NCI-H748 (cell line): ENCODE measurements at regions not wholly inside any gene's neighbourhood (a gene's known extent, or its start where the extent isn't known, plus 50 kb on each side); places are given as distances from the start of the nearest gene placed in this dataset.

ENCODE experiments used
- DNase-seq: peaks from one replicate; lab custom pipeline; 2025; ENCODE audit not compliant: unreplicated experiment; lab: John Stamatoyannopoulos, UW

DNA sequence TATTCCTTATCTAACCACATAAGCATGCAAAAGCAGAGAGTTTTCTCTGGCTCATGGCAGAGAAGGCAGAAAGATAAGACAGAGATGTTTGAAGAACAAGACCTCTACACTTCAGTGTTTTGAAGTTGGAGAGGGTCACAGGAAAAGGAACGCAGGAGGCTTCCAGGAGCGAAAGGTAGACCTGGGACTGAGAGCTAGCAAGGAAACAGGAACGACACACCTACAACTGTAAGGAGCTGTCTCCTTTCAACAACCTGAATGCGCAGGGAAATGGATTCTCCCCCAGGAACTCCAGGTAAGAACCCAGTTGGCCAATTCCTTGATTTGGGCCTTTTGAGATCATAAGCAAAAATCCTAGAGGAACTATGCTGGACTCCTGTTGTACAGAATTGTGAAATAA, 746.6 kb upstream of the DDX18 start:
- DNase-seq, result no peak

DNA sequence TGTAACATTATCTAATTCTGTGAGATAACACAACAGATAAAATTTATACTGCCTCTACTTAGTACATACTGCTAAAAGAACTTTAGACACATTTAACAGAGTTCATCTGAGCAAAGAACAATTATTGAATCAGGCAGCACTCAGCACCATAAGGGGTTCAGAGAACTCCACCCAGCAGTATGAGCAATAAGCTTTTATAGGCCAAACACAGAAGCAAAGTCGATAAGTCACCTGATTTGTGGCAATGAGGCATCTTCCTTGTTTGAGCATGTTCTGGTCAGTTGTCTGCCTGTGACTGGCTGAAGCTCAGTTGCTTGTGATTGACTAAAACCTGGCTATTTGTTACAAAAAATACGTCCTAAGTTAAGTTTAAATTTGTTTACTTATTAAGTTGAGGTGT, 746.1 kb upstream of the DDX18 start:
- no peak for DNase-seq

DNA sequence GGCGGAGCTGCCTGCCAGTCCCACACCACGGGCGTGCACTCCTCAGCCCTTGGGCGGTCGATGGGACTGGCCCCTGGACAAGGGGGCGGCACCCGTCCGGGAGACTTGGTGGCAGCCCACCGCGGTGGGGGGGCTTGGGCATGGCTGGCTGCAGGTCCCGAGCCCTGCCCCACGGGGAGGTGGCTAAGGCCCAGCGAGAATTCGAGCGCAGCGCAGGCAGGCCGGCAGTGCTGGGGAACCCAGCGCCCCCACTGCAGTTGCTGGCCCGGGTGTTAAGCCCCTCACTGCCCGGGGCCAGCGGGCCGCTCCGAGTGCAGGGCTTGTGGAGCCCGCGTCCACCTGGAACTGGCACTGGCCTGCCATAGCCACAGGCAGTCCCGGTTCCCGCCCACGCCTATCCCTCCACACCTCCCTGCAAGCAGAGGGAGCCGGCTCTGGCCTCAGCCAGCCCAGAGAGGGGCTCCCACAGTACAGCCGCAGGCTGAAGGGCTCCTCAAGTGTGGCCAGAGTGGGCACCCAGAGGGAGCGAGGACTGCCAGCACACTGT, 742.9 kb upstream of the DDX18 start:
- DNase-seq, result no peak

DNA sequence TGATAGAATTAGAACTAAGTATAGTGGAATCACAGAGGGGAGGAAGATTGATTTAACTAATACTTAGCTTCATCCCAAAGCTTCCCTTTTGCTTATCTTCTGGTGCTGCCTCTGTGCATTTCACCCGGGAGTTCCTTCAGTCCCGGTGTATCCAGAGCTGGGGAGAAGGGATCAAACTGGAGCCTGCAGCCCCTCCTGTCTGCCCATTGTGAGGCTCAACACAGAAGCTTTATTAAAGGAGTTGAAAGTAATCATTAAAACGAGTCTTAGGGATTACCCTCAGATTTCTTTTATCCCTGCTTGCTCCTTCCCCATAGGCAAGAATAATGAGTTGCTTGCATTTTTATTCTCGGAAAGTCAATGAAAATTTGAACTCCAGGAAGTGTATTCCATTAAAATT, 739.7 kb upstream of the DDX18 start:
- no peak for DNase-seq

DNA sequence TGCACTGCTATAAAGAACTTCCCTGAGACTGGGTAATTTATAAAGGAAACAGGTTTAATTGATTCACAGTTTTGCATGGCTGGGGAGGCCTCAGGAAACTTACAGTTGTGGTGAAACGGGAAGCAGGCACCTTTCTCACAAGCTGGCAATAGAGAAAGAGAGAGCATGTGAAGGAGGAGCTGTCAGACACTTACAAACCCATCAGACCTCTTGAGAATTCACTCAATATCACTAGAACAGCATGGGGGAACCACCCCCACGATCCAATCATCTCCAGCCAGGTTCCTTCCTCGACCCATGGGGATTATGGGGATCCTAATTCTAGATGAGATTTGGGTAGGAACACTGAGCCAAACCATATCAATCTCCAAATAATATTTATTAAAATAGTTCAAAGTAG, 729.2 kb upstream of the DDX18 start:
- no peak for DNase-seq

DNA sequence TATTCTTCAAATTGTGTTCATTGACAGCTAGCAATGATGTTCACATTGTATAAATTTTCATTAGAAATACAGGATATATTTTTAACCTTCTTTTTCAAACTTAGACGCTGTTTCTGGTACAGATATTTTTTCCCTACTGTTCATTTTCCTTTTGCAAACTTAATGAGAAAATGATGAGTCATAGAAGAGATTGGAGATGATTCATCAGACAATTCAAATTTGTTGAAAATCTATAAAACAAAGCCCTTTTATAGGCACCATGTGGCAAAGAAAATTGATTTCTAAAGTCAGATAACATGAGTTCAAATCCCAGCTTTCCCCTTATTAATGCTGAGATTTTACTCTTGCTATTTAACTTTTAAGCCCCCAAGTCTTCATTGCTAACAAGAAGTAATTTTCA, 728.8 kb upstream of the DDX18 start:
- DNase-seq, result no peak

DNA sequence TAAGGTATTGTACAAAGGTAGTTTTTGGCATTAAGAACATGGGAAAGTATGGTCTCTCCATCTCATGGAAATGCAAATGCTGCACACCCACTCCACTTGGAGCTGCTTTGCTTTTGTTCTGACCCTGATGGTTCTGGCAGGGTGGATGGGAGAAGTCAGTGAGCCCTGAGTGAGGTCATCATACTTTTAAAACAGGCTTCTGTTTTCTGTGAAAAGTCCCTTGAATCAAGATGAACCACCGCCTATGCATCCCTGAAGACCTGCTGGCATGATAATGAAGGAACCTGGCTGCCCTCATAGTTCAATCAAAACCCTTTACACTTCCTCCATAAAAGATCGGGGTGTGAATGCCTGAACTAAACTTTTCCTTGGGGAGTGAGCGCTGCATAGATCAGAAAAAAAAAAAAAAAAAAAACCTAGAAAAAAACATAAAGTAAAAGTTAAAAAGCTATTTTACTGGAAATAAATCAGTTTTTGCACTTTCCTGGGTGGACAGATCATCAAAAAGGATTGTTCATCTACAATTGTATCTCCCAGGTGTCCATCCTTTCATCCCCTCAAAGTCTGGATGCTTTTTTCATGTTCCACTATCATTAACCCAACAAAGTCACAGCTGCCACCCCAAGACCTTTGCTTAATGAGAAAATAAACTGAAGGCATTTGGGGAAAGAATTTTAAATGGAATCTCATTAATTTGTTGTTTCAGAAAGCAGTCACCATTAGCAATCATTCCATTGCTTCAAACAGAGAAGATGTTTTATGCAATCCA, 728.1 kb upstream of the DDX18 start:
- no peak for DNase-seq

DNA sequence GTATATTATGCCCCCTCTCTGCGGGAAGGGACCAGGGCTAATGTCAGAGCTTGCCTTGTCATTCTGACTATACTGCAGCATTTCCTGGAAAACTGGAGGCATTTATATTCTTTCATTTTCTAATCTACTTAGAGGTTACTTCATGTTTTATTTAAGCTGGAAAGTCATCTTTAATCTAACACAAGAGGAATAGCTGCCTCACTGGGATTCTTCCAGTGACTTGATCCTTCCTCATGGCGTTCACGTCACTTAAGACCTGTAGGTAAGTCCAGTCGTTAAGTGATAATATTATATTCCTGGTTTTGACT, 727.6 kb upstream of the DDX18 start:
- no peak for DNase-seq

DNA sequence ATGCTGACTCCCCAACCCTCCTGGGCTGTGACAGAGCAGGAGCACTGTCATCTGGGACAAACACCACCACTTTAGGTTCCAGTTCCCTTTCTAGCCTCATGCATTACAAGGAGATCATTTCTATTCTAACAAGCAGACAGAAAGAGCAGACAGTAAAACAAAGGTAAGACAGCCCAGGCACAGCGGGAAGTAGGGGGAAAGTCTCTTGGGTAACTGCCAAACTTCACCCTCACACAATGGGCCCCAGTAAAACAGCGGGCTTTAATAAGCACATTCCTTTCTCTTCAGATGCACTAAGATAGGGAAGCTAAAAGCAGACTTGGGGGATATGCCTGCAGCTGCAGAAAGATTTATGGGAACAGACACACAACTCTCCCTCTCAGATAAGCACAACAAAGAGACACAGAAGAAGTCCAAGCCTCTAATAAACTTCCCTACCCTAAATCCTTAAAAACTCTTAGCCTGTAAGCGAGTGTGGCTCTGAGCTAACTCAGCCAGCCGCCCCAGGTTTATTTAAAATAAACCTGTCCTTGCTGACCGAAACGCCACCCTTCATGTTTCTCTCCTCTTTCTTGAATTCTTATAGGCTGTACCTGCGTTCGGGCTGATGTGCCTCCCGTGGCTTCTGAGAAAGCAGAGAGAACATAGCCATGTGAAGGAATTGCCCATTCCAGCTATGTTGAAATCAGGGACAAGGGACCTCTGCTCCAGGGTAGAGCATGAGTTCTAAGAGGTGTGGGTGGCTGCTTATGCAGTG, 726.8 kb upstream of the DDX18 start:
- peak; percentile 41 for DNase-seq

DNA sequence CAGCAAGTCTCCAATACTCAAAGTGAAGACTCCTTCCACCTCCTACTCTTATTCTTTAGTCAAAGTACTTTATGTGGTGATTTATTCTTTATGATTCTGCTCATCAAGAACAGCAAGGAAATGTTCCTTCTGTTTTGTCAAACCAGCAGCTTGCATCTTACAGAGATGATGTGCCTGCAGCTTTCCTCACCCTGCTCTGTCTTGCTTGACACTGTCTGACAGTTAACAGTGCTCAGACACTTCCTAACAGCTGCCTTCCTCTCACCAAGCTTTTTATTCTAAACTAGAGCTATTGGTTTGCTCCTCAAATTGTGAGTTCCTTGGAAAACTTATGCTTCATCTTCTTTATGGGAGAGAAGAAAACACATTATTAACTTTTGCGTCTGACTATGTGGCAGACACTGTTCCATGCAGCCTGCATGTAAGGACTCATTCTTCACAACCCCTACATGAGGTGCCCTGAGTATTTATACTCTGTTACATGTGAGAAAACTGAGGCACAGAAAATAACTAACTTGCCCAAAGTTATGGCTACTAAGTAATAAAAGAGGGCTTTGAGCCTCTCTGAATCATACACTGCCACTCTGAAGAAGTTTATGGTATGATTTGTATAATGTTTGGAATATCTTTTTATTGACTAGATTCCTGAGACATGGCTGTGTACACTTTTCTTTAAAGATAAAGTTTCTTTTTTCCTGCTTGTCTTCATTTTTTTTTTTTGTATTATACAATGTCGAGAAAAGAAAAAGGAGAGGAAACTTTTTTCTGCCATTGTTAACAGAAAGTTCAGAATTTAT, 723.3 kb upstream of the DDX18 start:
- no peak for DNase-seq

DNA sequence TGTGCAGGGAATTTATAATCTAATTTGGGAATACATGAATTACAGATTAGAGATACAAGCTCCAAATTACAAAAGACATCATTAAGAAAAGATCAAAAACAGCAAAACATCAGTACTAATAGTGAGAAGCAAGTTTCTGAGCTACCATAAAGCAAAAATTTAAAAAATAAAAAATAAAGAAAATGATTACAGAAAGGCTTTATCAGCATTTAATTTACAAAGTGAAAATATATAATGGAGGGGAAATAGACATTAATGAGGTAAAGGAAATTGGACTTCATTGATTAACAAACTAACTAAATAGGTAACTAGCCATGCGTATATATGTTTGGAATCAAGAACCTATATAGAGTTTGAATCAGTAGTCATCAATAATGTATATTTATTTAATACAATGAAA, 712.9 kb upstream of the DDX18 start:
- DNase-seq, result no peak

DNA sequence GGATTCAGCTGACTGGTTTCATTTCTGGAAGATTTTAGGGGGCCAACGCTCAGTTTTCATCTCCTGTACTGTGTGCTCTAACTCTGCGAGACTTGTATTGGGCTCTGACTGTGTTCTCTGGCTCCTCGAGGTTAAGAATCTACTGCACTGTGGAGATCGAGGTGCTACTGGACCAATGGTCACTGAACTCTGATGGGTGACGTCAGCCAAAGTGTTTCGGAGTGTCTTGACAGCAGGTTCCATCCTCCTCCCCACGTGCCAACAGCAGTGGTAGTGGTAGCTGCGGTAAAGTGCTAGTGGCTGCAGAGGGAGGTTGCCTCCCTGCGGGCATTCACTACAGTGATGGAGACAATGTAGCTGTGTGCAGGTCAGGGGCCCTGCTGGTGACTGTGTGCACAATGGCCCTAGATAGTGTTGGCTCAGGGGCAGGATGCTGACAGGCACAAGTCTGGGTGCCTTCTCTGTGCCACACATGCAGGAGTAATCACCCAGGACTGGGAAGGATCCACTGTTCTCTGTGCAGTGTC, 705.7 kb upstream of the DDX18 start:
- no peak for DNase-seq

DNA sequence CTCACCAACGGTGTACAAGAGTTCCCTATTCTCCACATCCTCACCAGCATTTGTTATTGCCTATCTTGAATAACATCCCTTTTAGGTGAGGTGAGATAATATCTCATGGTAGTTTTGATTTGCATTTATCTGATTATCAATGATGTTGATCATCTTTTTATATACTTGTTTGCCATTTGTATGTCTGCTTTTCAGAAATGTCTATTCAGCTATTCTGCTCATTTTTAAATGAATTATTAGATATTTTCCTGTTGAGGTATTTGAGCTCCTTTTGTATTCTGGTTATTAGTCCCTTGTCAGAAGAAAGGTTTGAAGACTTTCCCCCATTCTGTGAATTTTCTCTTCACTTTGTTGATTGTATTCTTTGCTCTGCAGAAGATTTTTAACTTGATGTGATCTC, 695.5 kb upstream of the DDX18 start:
- DNase-seq, result no peak

DNA sequence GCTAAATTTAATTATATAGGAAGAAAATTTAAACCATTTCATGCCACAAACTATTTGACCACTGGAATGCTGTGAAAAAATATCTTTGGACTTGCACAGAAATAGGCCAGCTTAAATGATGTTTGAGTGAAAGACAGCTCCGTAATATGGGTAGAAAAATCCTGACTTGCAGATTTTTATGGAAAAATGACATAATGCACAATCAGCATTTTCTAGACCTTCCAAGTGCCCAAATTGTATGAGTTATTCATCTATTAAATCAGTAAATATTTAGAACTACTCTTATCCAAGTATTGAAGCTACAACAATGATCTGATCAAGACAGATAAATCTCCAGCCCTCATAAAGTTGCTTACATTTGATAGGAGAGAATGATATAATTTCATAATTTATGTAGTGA, 691.1 kb upstream of the DDX18 start:
- DNase-seq, result no peak

DNA sequence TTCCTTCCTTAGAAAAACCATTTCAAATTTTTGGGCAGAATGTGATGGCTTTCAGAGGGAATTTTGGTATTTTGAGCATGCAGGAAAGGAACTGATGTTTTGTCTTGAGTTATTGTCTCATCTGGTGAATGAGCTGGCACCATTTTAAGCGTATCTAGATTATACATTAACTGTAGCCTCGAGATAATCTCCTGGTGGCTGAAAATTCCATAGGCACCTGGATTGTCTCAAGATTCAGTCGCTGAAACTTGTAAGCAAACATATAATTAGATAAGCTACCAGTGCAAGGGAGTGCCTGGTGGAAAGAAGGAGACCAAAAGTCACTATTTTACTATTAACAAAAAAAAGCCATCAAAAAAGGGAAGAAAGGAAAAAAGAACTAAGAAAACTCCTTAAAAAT, 687.8 kb upstream of the DDX18 start:
- no peak for DNase-seq

DNA sequence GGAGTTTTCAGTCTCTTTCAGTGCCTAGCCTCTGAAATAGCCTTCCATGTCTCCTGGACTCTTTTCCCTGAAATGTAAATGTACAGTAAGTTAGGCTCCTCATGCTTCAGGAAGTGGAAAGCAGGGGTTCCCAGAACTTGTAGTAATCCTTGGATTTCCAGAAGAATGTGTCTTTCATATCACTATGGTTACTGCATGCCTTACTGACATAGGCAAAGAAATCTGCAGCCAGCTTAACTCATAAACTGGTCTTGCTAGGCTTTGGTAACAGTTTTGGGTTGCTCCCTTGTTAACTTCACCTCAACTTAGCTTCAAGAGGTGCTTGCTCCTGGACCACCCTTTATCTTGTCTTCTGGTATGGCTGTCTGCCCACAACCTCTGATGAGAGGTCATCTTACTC, 686.8 kb upstream of the DDX18 start:
- no peak for DNase-seq

DNA sequence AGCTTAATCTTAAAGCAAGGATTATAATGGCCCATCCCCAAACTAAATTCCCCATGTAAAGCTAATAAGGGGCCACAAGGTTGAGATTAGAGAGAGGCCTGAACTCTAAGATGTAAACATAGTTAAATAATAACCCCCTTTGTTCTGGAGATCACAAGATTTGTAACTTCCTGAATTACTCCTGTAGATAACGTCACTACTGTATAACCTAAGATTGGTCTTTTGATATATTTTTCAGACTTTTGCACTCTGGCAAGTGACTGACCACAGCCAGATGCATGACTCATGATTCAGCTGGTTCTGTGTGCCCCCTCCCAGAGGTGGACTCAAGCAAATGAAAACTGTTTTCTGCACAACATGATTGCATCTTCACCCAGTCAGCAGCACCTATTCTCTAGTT, 686.0 kb upstream of the DDX18 start:
- no peak for DNase-seq

DNA sequence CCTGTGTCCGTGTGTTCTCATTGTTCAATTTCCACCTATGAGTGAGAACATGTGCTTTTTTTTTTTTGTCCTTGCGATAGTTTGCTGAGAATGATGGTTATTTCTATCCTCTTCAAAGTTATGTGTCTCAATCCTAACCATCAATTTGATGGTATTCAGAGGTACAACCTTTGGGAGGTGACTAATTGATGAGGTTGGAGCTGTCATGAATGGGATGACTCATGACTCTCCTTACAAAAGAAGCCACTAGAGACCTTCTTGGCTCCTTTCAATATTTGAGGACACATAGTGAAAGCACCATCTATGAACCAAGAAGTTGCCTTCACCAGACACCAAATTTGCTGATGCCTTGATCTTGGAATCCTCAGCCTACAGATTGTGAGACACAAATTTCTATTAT, 677.1 kb upstream of the DDX18 start:
- DNase-seq, result no peak

DNA sequence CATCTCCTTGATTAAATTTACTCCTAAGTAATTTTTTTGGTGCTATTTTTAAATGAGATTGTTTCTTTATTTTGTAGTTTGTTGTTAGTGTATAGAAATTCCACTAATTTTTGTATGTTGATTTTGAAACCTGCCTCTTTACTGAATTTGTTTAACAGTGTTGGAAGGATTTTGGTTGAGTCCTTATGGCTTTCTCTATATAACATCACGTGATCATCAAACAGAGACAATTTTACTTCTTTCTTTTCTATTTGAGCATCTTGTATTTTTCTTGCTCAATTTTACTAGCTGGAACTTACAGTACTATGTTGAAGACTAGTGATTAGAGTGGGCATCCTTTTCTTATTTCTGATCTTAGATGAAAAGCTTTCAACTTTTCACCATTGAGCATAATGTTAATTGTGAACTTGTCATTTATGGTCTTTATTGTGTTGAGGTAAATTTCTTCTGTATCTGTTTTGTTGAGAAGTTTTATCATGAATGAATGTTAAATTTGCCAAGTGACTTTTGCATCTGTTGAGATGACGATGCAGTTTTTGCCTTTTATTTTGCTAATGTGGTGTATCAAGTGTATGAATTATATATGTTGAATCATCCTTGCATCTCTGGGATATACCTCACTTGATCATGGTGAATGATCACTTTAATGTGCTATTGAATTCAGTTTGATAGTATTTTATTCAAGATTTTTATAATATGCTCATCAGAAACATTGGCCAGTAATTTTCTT, 645.3 kb upstream of the DDX18 start:
- no peak for DNase-seq

DNA sequence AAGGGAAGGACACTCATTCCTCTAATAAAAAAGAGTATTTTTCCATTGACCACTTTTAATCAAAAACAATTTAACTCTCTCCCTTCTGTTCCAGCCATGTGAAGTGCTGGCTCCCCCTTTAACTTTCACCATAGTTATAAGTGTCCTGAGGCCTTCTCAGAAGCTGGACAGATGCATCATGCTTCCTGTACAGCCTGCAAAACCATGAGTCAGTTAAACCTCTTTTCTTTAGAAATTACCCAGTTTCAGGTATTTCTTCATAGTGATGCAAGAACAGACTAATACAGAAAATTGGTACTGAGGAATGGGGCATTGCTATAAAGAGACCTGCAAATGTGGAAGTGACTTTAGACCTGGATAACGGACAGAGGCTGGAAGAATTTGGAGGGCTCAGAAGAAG, 643.6 kb upstream of the DDX18 start:
- no peak for DNase-seq

DNA sequence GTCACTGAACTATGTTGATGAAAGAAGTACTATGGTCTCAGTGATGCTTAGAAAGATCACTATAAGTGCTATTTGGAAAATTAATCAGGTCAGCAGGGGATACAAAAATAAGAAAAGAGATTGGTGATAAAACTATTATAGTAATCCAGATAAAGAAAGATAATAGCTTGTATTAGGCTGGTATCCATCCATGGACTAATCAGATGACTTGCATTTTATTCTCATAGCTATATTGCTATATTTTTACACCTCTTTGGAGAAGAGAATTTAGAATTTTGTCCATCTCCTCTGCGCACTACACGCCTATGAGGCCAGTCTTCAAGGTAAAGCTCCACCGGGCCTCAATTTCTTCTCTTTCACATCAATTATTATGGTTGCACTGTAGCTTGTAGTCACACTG, 635.1 kb upstream of the DDX18 start:
- no peak for DNase-seq
